HG02938 (cell line): ENCODE measurements at regions not wholly inside any gene's neighbourhood (a gene's known extent, or its start where the extent isn't known, plus 50 kb on each side); places are given as distances from the start of the nearest gene placed in this dataset.
"Not testable (repeated sequence)": the region's sequence is repeated elsewhere in the genome, so short reads cannot be mapped to it uniquely, and the experiment has no call there.

ENCODE experiments used
- ATAC-seq: cut with Tn5 transposase; IDR thresholded peaks from one replicate; pipeline ENCODE4 v1.9.1; 2021; ENCODE audit warnings: mild to moderate bottlenecking, moderate library complexity; ENCODE audit not compliant: unreplicated experiment

- no peak for ATAC-seq
Observed at GRCh38 chr6:78639111-78640110, 227.9 kb upstream of the IRAK1BP1 start.

- ATAC-seq, result not testable (repeated sequence)
Observed at GRCh38 chr6:78643976-78644375, 223.4 kb upstream of the IRAK1BP1 start.

DNA sequence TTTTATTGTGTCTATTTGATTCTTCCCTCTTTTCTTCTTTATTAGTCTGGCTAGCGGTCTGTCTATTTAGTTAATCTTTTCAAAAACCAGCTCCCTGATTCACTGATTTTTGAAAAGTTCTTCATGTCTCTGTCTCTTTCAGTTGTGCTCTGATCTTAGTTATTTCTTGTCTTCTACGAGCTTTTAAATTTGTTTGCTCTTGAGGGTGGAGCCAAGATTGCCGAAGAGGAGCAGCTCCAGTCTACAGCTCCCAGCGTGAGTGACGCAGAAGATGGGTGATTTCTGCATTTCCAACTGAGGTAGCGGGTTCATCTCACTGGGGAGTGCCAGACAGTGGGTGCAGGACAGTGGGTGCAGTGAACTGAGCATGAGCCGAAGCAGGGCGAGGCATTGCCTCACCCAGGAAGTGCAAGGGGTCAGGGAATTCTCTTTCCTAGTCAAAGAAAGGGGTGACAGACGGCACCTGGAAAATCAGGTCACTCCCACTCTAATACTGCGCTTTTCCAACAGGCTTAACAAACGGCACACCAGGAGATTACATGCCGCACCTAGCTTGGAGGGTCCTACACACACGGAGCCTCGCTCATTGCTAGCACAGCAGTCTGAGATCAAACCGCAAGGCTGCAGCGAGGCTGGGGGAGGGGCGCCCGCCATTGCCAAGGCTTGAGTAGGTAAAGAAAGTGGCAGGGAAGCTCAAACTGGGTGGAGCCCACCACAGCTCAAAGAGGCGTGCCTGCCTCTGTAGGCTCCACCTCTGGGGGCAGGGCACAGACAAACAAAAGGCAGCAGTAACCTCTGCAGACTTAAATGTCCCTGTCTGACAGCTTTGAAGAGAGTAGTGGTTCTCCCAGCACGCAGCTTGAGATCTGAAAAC, 220.6 kb upstream of the IRAK1BP1 start:
- not testable (repeated sequence) for ATAC-seq

- ATAC-seq, result not testable (repeated sequence)
Observed at GRCh38 chr6:78665819-78666218, 201.5 kb upstream of the IRAK1BP1 start.

DNA sequence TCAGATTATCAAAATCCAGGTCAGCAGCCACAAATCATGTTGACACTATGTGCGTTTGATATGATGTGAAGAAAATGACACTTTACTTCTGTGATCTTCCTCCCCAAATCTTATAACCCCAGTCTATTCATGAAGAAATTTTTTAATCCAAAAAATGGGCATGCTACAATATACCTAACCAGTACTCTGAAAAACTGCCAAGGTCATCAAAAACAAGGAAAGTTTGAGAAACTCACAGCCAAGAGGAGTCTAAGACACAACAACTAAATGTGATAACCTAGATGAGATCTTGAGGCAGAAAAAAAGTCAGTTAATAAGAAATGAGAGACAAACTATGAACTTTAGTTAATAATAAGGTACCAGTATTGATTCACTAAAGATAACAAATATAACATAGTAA, 200.6 kb upstream of the IRAK1BP1 start:
- ATAC-seq, result no peak

DNA sequence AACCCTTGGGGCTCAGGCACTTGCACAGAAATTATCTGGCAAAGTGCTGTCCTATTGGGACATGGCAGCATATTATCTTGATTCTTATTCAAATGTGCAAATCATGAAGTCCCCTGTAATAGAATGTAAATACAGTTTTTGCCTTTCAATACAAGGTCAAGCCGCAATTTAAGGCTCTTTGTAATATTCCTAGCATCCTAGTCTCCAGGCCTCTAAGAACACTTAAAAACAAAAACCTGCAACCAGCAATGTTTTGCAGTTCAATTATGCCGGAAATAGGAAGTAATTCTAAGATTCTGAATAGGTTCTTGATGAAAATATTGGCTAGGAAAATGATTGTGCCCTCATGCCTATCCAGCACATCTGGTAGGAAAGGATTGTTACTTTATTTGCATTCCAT, 197.2 kb upstream of the IRAK1BP1 start:
- no peak for ATAC-seq

DNA sequence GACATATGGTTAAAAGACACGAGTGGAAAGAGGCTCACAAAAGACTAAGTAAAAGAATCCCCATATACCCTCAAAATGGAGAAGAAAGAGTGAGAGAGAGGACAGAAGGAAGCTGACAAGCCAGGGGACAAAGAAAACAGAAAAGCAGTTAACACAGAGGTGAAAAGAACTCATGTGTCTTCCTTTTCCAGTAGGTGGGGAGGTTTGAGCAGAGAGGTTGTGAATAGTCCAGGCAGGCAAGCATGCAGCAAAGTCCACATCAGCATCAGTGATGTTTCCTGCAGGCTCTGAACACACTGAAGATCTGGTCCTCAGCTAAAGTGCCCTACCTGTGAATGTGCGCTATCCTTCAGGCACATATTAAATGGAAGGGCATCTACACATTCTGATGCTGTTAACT, 196.5 kb upstream of the IRAK1BP1 start:
- ATAC-seq, result no peak

- not testable (repeated sequence) for ATAC-seq
Observed at GRCh38 chr6:78676069-78677007, 191.0 kb upstream of the IRAK1BP1 start.

DNA sequence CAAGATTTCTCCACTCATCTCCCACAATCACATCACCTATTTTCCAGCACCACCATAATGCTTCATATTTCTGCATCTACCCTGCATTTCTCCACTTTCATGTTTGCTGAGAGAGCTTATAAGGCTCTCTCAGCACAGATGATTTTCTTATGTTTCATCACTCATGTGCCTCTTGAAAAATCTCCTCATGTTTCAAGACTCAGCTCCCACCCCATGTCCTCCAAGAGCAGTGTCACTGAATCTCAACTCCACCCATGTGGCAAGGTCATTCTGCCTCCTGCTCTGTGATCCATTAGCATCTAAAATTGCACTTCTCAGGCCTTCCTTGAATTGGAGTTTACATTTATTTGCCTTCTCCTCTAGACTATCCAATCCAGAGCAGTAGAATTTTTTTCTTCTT, 178.7 kb upstream of the IRAK1BP1 start:
- no peak for ATAC-seq

- no peak for ATAC-seq
Observed at GRCh38 chr6:78693835-78694234, 173.5 kb upstream of the IRAK1BP1 start.

DNA sequence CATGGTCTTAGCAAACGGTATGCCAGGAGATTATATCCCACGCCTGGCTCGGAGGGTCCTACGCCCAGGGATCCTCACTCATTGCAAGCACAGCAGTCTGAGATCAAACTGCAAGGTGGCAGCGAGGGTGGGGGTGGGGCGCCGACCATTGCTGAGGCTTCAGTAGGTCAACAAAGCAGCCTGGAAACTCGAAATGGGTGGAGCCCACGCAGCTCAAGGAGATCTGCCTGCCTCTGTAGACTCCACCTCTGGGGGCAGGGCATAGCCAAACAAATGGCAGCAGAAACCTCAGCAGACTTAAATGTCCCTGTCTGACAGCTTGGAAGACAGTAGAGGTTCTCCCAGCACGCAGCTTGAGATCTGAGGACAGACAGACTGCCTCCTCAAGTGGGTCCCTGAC, 172.7 kb upstream of the IRAK1BP1 start:
- ATAC-seq, result not testable (repeated sequence)

DNA sequence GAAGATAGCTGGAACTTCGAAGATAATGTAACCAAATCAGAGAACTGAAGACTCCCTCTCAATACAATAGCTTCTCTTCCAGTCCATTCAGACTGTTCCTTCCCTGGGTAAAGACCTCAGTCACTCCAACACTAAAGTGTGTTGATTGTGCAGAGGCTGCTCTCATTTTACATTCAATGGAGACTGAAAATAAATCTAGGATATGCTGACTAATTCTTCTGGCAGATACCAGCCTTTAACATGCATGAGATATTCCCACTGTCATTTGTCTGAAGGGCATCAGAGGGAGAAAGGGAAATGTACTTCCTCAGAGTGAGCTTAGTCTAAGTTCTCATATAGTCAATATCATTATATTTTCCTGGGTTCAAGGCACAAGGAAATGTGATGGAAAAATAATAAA, 166.4 kb upstream of the IRAK1BP1 start:
- ATAC-seq, result no peak

- no peak for ATAC-seq
Observed at GRCh38 chr6:78701407-78701806, 165.9 kb upstream of the IRAK1BP1 start.

DNA sequence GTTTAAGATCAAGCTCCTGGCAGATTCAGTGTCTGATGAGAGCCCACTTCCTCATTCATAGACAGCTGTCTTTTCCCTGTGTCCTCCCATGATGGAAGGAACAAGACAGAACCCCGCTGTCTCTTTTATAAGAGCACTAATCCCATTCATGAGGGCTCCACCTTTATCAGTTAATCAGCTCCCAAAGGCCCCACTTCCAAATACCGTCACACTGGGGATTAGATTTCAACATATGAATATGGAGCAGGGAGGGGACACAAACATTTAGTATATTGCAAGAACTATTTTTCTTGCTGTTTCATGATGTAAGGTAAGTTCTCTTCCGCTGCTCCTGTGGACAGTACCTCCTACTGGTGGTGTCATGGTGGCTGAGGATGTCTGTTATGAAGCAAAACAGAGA, 158.3 kb upstream of the IRAK1BP1 start:
- no peak for ATAC-seq

DNA sequence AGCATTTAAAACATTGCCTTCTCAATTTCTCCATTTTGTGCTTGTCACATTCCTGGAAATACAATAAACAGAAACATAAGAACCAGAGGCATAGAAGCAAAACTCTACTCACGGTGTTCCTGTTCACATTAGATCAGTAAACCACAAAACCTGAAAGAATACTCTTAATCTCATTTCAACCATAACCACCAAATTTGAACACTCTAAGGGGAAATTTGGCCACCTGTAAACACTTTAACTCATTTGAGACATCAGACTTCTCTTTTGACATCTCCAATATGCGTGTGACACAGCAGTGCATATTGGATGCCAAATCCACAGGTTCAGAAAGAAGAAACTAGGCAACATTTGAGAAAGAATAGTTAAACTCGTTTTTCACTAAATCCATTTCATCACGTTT, 153.8 kb upstream of the IRAK1BP1 start:
- no peak for ATAC-seq

GRCh38 chr6:78744144-78744543, 123.2 kb upstream of the IRAK1BP1 start:
- no peak for ATAC-seq

- ATAC-seq, result no peak
Observed at GRCh38 chr6:78746457-78746856, 120.9 kb upstream of the IRAK1BP1 start.

DNA sequence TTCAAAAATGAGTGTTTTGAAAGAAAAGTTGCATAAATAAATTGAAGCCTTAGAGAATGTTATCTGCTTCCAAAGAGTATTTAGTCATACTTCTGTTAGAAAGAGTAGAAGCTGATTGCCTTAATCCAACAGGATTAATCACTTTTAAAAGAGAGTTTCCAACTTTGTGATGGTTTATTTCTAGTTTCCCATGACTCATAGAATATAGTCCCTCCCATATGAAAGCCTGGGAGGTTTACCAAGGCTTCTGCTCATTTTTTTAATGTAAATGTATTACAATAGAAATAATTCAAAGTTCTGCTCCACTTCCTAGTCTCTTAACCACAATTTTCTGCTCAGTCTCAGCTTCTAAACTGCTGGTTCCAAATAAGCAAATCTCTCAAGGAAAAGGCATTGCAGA, 118.0 kb upstream of the IRAK1BP1 start:
- no peak for ATAC-seq

DNA sequence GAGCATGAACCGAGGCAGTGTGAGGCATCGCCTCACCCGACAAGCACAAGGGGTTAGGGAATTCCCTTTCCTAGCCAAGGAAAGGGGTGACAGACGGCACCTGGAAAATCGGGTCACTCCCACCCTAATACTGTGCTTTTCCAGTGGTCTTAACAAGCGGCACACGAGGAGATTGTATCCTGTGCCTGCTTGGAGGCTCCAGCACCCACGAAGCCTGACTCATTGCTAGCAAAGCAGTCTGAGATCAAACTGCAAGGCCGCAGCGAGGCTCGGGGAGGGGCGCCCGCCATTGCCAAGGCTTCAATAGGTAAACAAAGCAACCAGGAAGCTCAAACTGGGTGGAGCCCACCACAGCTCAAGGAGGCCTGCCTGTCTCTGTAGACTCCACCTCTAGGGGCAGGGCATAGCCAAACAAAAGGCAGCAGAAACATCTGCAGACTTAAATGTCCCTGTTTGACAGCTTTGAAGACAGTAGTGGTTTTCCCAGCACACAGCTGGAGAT, 109.0 kb upstream of the IRAK1BP1 start:
- not testable (repeated sequence) for ATAC-seq

DNA sequence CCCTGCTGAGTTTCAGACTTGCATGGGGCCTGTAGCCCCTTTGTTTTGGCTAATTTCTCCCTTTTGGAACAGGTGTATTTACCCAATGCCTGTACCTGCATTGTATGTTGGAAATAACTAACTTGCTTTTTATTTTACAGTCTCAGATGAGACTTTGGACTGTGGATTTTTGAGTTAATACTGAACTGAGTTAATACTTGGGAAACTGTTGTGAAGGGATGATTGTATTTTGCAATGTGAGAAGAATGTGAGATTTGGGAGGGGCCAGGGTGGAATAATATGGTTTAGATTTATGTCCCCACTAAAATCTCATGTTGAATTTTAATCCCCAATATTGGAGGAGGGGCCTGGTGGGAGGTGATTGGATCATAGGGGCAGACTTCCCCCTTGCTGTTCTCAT, 99.1 kb upstream of the IRAK1BP1 start:
- no peak for ATAC-seq
